HepG2 (cell line): ENCODE measurements at regions not wholly inside any gene's neighbourhood (a gene's known extent, or its start where the extent isn't known, plus 50 kb on each side); places are given as distances from the start of the nearest gene placed in this dataset.
A peak's percentile ranks its signal among the peaks of the same experiment; 100 is the strongest.

Experiments
- ATAC-seq: fragments of 200-7000 bp; cut with Tn5 transposase; 3 replicates; pipeline ENCODE4 v1.9.1; 2020; ENCODE audit warnings: mild to moderate bottlenecking, moderate library complexity
- BruUV-seq: library from RNA; stranded (reverse); fragments of 400-500 nt; replicated peaks from 2 replicates; lab custom pipeline; 2021; lab: Mats Ljungman, UMichigan
- CTCF ChIA-PET: fragments of 300-600 bp; formaldehyde crosslinking; extraction: SDS; loops from one replicate; lab custom pipeline; 2021; ENCODE audit warnings: low total read pairs, inconsistent platforms, low intra/inter-chr PET ratio; lab: Yijun Ruan, JAX
- POLR2A ChIA-PET: fragments of 350-600 bp; sonication (Branson Sonifier 250); formaldehyde crosslinking; loops from one replicate; lab custom pipeline; 2020; ENCODE audit warnings: antibody characterized with exemption, inconsistent platforms; lab: Yijun Ruan, JAX
- DNase-seq: peaks from one replicate; pipeline ENCODE4 v3.0.0-alpha.2; 2015; ENCODE audit warnings: low spot score
- FAIRE-seq: peaks from 3 replicates; lab custom pipeline; 2011; peaks lifted over from hg19 to GRCh38; lab: Jason Lieb, UNC
- H2AFZ ChIP-seq: one replicate; pipeline ENCODE4 v1.6.1; 2011; ENCODE audit warnings: low read length, inconsistent platforms
- H3K27ac ChIP-seq: fragments of 300-600 bp; 3 replicates; pipeline ENCODE4 v1.8.0; 2011; ENCODE audit warnings: mixed run types, mild to moderate bottlenecking, mixed read lengths, low read length, inconsistent platforms; ENCODE audit not compliant: insufficient read depth; ENCODE audit errors: extremely low read length
- H3K27me3 ChIP-seq, 2 experiments: fragments of 200-600 bp in 1 of 2; 2 replicates in 1 of 2; 3 replicates in 1 of 2; pipeline versions ENCODE4 v1.6.0 to v1.8.0; 2011; ENCODE audit warnings: low read length in 2 of 2, mild to moderate bottlenecking in 2 of 2, moderate library complexity in 2 of 2, inconsistent platforms in 1 of 2; ENCODE audit not compliant: insufficient read depth in 2 of 2, control insufficient read depth in 1 of 2
- H3K36me3 ChIP-seq, 2 experiments: fragments of 200-600 bp in 1 of 2; replicated peaks in 1 of 2; 2 replicates in 1 of 2; 3 replicates in 1 of 2; pipeline versions ENCODE4 v1.5.1 to v1.8.0; 2011; ENCODE audit warnings: low read length in 2 of 2, inconsistent platforms in 1 of 2; ENCODE audit not compliant: insufficient read depth in 2 of 2, control insufficient read depth in 1 of 2
- H3K4me1 ChIP-seq: 2 replicates; pipeline ENCODE4 v1.5.1; 2012; ENCODE audit warnings: low read length, inconsistent platforms; ENCODE audit not compliant: insufficient read depth
- H3K4me2 ChIP-seq: 2 replicates; pipeline ENCODE4 v1.6.0; 2011; ENCODE audit warnings: low read depth, low read length, inconsistent platforms
- H3K4me3 ChIP-seq, 3 experiments: fragments of 200-600 bp in 1 of 3; sonication (generic), shearing (Covaris generic) in 1 of 3; replicated peaks in 1 of 3; 2 replicates each; pipeline ENCODE4 v1.5.1; 2011 to 2016; ENCODE audit warnings: low read length in 3 of 3, inconsistent platforms in 2 of 3, low read depth in 2 of 3, mild to moderate bottlenecking in 2 of 3, control low read depth in 1 of 3, mixed read lengths in 1 of 3; ENCODE audit not compliant: insufficient read depth in 1 of 3
- H3K79me2 ChIP-seq: one replicate; pipeline ENCODE4 v1.6.1; 2011; ENCODE audit warnings: low read length, inconsistent platforms; ENCODE audit not compliant: insufficient read depth
- H3K9ac ChIP-seq: 2 replicates; pipeline ENCODE4 v1.6.0; 2011; ENCODE audit warnings: mild to moderate bottlenecking, low read depth, low read length, inconsistent platforms; ENCODE audit not compliant: insufficient read depth
- H3K9me3 ChIP-seq: 2 replicates; pipeline ENCODE4 v1.5.1; 2012; ENCODE audit warnings: mild to moderate bottlenecking, low read length
- H4K20me1 ChIP-seq: 2 replicates; pipeline ENCODE4 v1.6.0; 2011; ENCODE audit warnings: inconsistent platforms, mild to moderate bottlenecking, low read length, moderate library complexity; ENCODE audit not compliant: insufficient read depth
- ARHGAP35 ChIP-seq: sonication (generic); formaldehyde crosslinking; IDR thresholded peaks from 2 replicates; pipeline ENCODE4 v1.9.0; 2022; ENCODE audit warnings: mild to moderate bottlenecking, inconsistent platforms, moderate library complexity, missing genetic modification reagents, borderline replicate concordance
- GTF3A ChIP-seq: sonication (generic); formaldehyde crosslinking; conservative IDR thresholded peaks from 2 replicates; pipeline ENCODE4 v1.4.0; 2020; ENCODE audit warnings: mild to moderate bottlenecking, missing genetic modification reagents
- HDAC2 ChIP-seq: sonication (generic); formaldehyde crosslinking; IDR thresholded peaks from 2 replicates; pipeline ENCODE4 v1.4.0; 2020; ENCODE audit warnings: missing genetic modification reagents
- NFE2L2 ChIP-seq: fragments of 150-350 bp; IDR thresholded peaks from 2 replicates; pipeline ENCODE4 v1.6.1; 2014; ENCODE audit warnings: low read length
- ZNF292 ChIP-seq: sonication (generic); formaldehyde crosslinking; IDR thresholded peaks from 2 replicates; pipeline ENCODE4 v1.8.1; 2022; ENCODE audit warnings: mild to moderate bottlenecking, low read depth, missing genetic modification reagents, borderline replicate concordance
- ZNF430 ChIP-seq: sonication (generic); formaldehyde crosslinking; IDR thresholded peaks from 2 replicates; pipeline ENCODE4 v1.9.0; 2021; ENCODE audit warnings: mild to moderate bottlenecking, missing genetic modification reagents
- WGBS: methylation state at CpG from one replicate; pipeline ENCODE4 v1.1.6; 2017; ENCODE audit warnings: low lambda C conversion rate; 5-methylcytosine and 5-hydroxymethylcytosine counted together
- in situ Hi-C: cut with HindIII; loops from 2 replicates; pipeline ENCODE4 v1.10.0; 2017; ENCODE audit warnings: low pct_unique_long_range_greater_than_20kb; ENCODE audit not compliant: extremely low pct_ligation_motif_present
- intact Hi-C: fragments of 100-400 bp; cut with micrococcal nuclease; formaldehyde crosslinking; loops from one replicate; pipeline ENCODE4 v1.10.0; 2022; ENCODE audit not compliant: unreplicated experiment
- TF ChIP-seq, protein P1 (sequence below): sonication (generic); formaldehyde crosslinking; IDR thresholded peaks from 2 replicates; pipeline ENCODE4 v1.5.0; 2020; ENCODE audit warnings: mild to moderate bottlenecking, missing genetic modification reagents
- TF ChIP-seq, protein P2 (sequence below): sonication (generic); formaldehyde crosslinking; IDR thresholded peaks from 2 replicates; pipeline ENCODE4 v1.5.0; 2020; ENCODE audit warnings: missing genetic modification reagents

DNA sequence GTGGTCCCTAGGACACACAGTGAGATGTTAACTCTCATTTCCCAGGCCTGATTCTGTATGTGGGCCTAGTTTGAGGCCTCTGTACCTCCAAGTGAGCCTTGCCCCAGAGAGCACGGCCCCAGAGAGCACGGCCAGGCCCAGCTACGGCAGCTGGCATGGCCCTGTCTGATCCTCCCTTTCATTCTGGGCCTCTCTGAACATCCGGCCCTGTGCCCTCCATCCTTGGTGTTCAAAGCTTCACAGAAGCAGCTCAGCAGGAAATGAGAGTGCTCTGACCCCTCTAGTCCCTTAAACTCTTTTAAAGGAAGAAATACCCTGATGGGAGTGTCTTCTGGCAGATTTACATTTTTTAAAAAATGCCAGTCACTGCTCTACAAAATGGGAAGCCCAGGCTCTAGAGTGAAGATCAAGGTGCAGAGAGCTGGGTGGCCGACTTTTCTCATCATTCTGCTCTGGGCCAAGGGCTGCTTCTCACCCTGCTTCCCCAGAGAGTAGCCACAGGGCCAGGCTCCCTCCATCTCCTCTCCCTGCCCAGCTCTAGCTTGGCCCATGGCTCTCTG, 171.9 kb downstream of the RPS24 start:
- Histone ChIP-seq H3K27ac (no peak overlapping the region), H3K4me2 (no peak overlapping the region), H3K9me3 (no peaks in the 10 kb centered on the region), H3K36me3 (no peaks in the 10 kb centered on the region), H2AFZ (no peak overlapping the region), H3K9ac (no peak overlapping the region), H3K79me2 (no peaks in the 10 kb centered on the region), H3K4me1 (peaks cover 14% of the 10 kb centered on the region), H3K27me3 (peaks cover 5 to 9% of the 10 kb centered on the region in 2 experiments; a peak in 4 of 5 replicates), H3K4me3 (no peak overlapping the region), H4K20me1 (no peaks in the 10 kb centered on the region)
- 21% methylated on average over 3 of the region's 5 CpGs for WGBS
- no peak for ATAC-seq
- no peak for DNase-seq
- no TSS peak for BruUV-seq
- TF ChIP-seq ARHGAP35 (CRISPR knock-in tag) = no peak
- peak; percentile 41; the same call in 1 of the 2 replicates for TF ChIP-seq NFE2L2
- no peak for TF ChIP-seq GTF3A (CRISPR knock-in tag)
- CTCF ChIA-PET = no interaction called here
- in situ Hi-C loops = no loop called here
- FAIRE-seq = no peak
- POLR2A ChIA-PET = no interaction called here
- intact Hi-C loops = no loop called here

DNA sequence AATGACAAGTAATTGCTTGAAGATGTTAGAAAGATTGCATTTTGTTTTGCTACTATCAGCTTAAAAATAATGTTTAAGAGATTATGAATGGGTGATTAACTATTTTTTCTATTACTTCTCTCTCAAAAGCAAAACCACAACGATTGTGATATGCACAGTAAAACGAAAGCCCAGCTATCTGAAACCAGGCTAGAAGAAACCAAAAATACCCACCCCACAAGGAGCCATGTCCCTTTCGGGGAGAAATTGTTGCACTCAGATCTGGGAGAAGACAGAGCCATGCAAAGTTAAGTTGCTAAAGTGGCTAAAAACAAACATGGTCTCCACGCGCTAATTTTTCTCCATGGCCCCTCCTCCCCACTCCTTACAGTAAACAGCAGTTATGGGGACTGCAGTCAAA, 173.6 kb downstream of the RPS24 start:
- H3K4me2 ChIP-seq = no peak overlapping the region
- ChIA-PET POLR2A (no interaction called here), CTCF (no interaction called here)
- H3K27ac ChIP-seq = no peak overlapping the region
- TF ChIP-seq ZNF430 (CRISPR knock-in tag) (no peak), ZNF292 (CRISPR knock-in tag) (no peak), HDAC2 (CRISPR knock-in tag) (no peak)
- TF ChIP-seq, protein P1, sequence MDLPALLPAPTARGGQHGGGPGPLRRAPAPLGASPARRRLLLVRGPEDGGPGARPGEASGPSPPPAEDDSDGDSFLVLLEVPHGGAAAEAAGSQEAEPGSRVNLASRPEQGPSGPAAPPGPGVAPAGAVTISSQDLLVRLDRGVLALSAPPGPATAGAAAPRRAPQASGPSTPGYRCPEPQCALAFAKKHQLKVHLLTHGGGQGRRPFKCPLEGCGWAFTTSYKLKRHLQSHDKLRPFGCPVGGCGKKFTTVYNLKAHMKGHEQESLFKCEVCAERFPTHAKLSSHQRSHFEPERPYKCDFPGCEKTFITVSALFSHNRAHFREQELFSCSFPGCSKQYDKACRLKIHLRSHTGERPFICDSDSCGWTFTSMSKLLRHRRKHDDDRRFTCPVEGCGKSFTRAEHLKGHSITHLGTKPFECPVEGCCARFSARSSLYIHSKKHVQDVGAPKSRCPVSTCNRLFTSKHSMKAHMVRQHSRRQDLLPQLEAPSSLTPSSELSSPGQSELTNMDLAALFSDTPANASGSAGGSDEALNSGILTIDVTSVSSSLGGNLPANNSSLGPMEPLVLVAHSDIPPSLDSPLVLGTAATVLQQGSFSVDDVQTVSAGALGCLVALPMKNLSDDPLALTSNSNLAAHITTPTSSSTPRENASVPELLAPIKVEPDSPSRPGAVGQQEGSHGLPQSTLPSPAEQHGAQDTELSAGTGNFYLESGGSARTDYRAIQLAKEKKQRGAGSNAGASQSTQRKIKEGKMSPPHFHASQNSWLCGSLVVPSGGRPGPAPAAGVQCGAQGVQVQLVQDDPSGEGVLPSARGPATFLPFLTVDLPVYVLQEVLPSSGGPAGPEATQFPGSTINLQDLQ (CRISPR knock-in tag) = no peak
- TF ChIP-seq, protein P2, sequence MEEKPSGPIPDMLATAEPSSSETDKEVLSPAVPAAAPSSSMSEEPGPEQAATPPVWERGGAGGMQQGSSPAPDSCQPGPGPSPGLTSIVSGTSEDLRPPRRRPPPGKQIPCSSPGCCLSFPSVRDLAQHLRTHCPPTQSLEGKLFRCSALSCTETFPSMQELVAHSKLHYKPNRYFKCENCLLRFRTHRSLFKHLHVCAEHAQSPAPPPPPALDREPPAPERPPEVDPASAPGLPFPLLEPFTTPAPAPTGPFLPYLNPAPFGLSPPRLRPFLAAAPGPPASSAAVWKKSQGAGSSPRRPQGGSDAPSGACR (CRISPR knock-in tag) = no peak
- H3K36me3 ChIP-seq = no peaks in the 10 kb centered on the region
- peaks cover 14% of the 10 kb centered on the region for H3K4me1 ChIP-seq
- no peak overlapping the region for H2AFZ ChIP-seq
- no peak overlapping the region for H3K4me3 ChIP-seq
- H3K79me2 ChIP-seq = no peaks in the 10 kb centered on the region
- H3K27me3 ChIP-seq = peaks cover 4 to 9% of the 10 kb centered on the region in 2 experiments; a peak in 4 of 5 replicates
- no peaks in the 10 kb centered on the region for H3K9me3 ChIP-seq
- no TSS peak for BruUV-seq
- no peak overlapping the region for H3K9ac ChIP-seq
- no peak for DNase-seq
- in situ Hi-C loops = no loop called here
- 21% methylated on average over 5 of the region's 5 CpGs for WGBS
- no peak for ATAC-seq
- no peaks in the 10 kb centered on the region for H4K20me1 ChIP-seq
- no peak for FAIRE-seq
- intact Hi-C loops = no loop called here
